ENCODE measurements at regions not wholly inside any gene's neighbourhood (a gene's known extent, or its start where the extent isn't known, plus 50 kb on each side); places are given as distances from the start of the nearest gene placed in this dataset.

- CTCF ChIA-PET, result no interaction called here
- Histone ChIP-seq H3K36me3 (ENCODE audit: control insufficient read depth in 4 of 4, insufficient read depth in 4 of 4, low read length in 3 of 4) (no peaks in the 10 kb centered on the region), H3K4me3 (ENCODE audit: control insufficient read depth in 1 of 7, extremely low read depth in 1 of 7, insufficient read depth in 4 of 7, low read depth in 2 of 7, low read length in 6 of 7) (no peak overlapping the region), H3K4me1 (ENCODE audit: control extremely low read depth in 1 of 4, control insufficient read depth in 4 of 4, insufficient read depth in 4 of 4, low read length in 3 of 4) (no peaks in the 10 kb centered on the region), H3K9me3 (ENCODE audit: control extremely low read depth in 1 of 5, control insufficient read depth in 4 of 5, insufficient read depth in 2 of 5, low read depth in 1 of 5, low read length in 4 of 5) (no peaks in the 10 kb centered on the region), H3K27ac (ENCODE audit: insufficient read depth in 1 of 2, low read depth in 1 of 2, low read length in 2 of 2, poor library complexity in 1 of 2, severe bottlenecking in 2 of 2) (no peak overlapping the region), H3K27me3 (replicated peaks in 2 of 5; ENCODE audit: control insufficient read depth in 4 of 5, insufficient read depth in 5 of 5, low read length in 4 of 5) (no peaks in the 10 kb centered on the region)
- POLR2A ChIA-PET, result no interaction called here
- no peak for DNase-seq
- WGBS (ENCODE audit: insufficient coverage), result 98% methylated on average over 5 of the region's 5 CpGs
These were observed 243.9 kb upstream of the KLF4 start for GRCh38 chr9:107733523-107733894.

GRCh38 chr9:107732781-107733522 lies 243.4 kb upstream of the KLF4 start:
- H3K27ac ChIP-seq (ENCODE audit: insufficient read depth in 1 of 2, low read depth in 1 of 2, low read length in 2 of 2, poor library complexity in 1 of 2, severe bottlenecking in 2 of 2), result no peak overlapping the region
- no peaks in the 10 kb centered on the region for H3K4me1 ChIP-seq (ENCODE audit: control extremely low read depth in 1 of 4, control insufficient read depth in 4 of 4, insufficient read depth in 4 of 4, low read length in 3 of 4)
- ChIA-PET POLR2A (no interaction called here), CTCF (no interaction called here)
- no peak overlapping the region for H3K4me3 ChIP-seq (ENCODE audit: control insufficient read depth in 1 of 7, extremely low read depth in 1 of 7, insufficient read depth in 4 of 7, low read depth in 2 of 7, low read length in 6 of 7)
- DNase-seq, result no peak
- H3K9me3 ChIP-seq (ENCODE audit: control extremely low read depth in 1 of 5, control insufficient read depth in 4 of 5, insufficient read depth in 2 of 5, low read depth in 1 of 5, low read length in 4 of 5), result no peaks in the 10 kb centered on the region
- WGBS (ENCODE audit: insufficient coverage), result 91% methylated on average over 6 of the region's 8 CpGs
- no peaks in the 10 kb centered on the region for H3K36me3 ChIP-seq (ENCODE audit: control insufficient read depth in 4 of 4, insufficient read depth in 4 of 4, low read length in 3 of 4)
- no peaks in the 10 kb centered on the region for H3K27me3 ChIP-seq (replicated peaks in 2 of 5; ENCODE audit: control insufficient read depth in 4 of 5, insufficient read depth in 5 of 5, low read length in 4 of 5)

GRCh38 chr9:107731115-107731762 lies 241.7 kb upstream of the KLF4 start:
- Histone ChIP-seq H3K4me3 (ENCODE audit: control insufficient read depth in 1 of 7, extremely low read depth in 1 of 7, insufficient read depth in 4 of 7, low read depth in 2 of 7, low read length in 6 of 7) (no peak overlapping the region), H3K9me3 (ENCODE audit: control extremely low read depth in 1 of 5, control insufficient read depth in 4 of 5, insufficient read depth in 2 of 5, low read depth in 1 of 5, low read length in 4 of 5) (no peaks in the 10 kb centered on the region), H3K27me3 (replicated peaks in 2 of 5; ENCODE audit: control insufficient read depth in 4 of 5, insufficient read depth in 5 of 5, low read length in 4 of 5) (no peaks in the 10 kb centered on the region), H3K4me1 (ENCODE audit: control extremely low read depth in 1 of 4, control insufficient read depth in 4 of 4, insufficient read depth in 4 of 4, low read length in 3 of 4) (no peaks in the 10 kb centered on the region), H3K27ac (ENCODE audit: insufficient read depth in 1 of 2, low read depth in 1 of 2, low read length in 2 of 2, poor library complexity in 1 of 2, severe bottlenecking in 2 of 2) (no peak overlapping the region), H3K36me3 (ENCODE audit: control insufficient read depth in 4 of 4, insufficient read depth in 4 of 4, low read length in 3 of 4) (no peaks in the 10 kb centered on the region)
- POLR2A ChIA-PET, result no interaction called here
- 100% methylated on average over 2 of the region's 6 CpGs for WGBS (ENCODE audit: insufficient coverage)
- CTCF ChIA-PET, result interaction anchor here (1.0 kb wide), 1 partner anchor 18 kb away, joined by 3 read pairs; no protein-coding TSS in a partner anchor
- no peak for DNase-seq

- WGBS (ENCODE audit: insufficient coverage), result 93% methylated on average over 1 of the region's 1 CpG
- H3K4me1 ChIP-seq (ENCODE audit: control extremely low read depth in 1 of 4, control insufficient read depth in 4 of 4, insufficient read depth in 4 of 4, low read length in 3 of 4), result no peaks in the 10 kb centered on the region
- ChIA-PET CTCF (interaction anchor here (0.8 to 1.0 kb wide), 2 partner anchors 11 to 17 kb away, joined by 3 read pairs; no protein-coding TSS in a partner anchor), POLR2A (no interaction called here)
- no peak overlapping the region for H3K27ac ChIP-seq (ENCODE audit: insufficient read depth in 1 of 2, low read depth in 1 of 2, low read length in 2 of 2, poor library complexity in 1 of 2, severe bottlenecking in 2 of 2)
- H3K9me3 ChIP-seq (ENCODE audit: control extremely low read depth in 1 of 5, control insufficient read depth in 4 of 5, insufficient read depth in 2 of 5, low read depth in 1 of 5, low read length in 4 of 5), result no peaks in the 10 kb centered on the region
- no peaks in the 10 kb centered on the region for H3K27me3 ChIP-seq (replicated peaks in 2 of 5; ENCODE audit: control insufficient read depth in 4 of 5, insufficient read depth in 5 of 5, low read length in 4 of 5)
- no peak for DNase-seq
- no peaks in the 10 kb centered on the region for H3K36me3 ChIP-seq (ENCODE audit: control insufficient read depth in 4 of 4, insufficient read depth in 4 of 4, low read length in 3 of 4)
- H3K4me3 ChIP-seq (ENCODE audit: control insufficient read depth in 1 of 7, extremely low read depth in 1 of 7, insufficient read depth in 4 of 7, low read depth in 2 of 7, low read length in 6 of 7), result no peak overlapping the region
These were observed 241.1 kb upstream of the KLF4 start for GRCh38 chr9:107730666-107731065.

GRCh38 chr9:107727086-107727780 lies 237.7 kb upstream of the KLF4 start:
- Histone ChIP-seq H3K4me3 (ENCODE audit: control insufficient read depth in 1 of 7, extremely low read depth in 1 of 7, insufficient read depth in 4 of 7, low read depth in 2 of 7, low read length in 6 of 7) (no peak overlapping the region), H3K9me3 (ENCODE audit: control extremely low read depth in 1 of 5, control insufficient read depth in 4 of 5, insufficient read depth in 2 of 5, low read depth in 1 of 5, low read length in 4 of 5) (peaks cover 0 to 2% (median 0%) of the 10 kb centered on the region in 5 experiments), H3K36me3 (ENCODE audit: control insufficient read depth in 4 of 4, insufficient read depth in 4 of 4, low read length in 3 of 4) (no peaks in the 10 kb centered on the region), H3K27me3 (replicated peaks in 2 of 5; ENCODE audit: control insufficient read depth in 4 of 5, insufficient read depth in 5 of 5, low read length in 4 of 5) (no peaks in the 10 kb centered on the region), H3K27ac (ENCODE audit: insufficient read depth in 1 of 2, low read depth in 1 of 2, low read length in 2 of 2, poor library complexity in 1 of 2, severe bottlenecking in 2 of 2) (no peak overlapping the region), H3K4me1 (ENCODE audit: control extremely low read depth in 1 of 4, control insufficient read depth in 4 of 4, insufficient read depth in 4 of 4, low read length in 3 of 4) (no peaks in the 10 kb centered on the region)
- ChIA-PET POLR2A (interaction anchor here (0.5 kb wide), 1 partner anchor 88 kb away, joined by 3 read pairs; no protein-coding TSS in a partner anchor), CTCF (no interaction called here)
- 91% methylated on average over 4 of the region's 5 CpGs for WGBS (ENCODE audit: insufficient coverage)
- no peak for DNase-seq

GRCh38 chr9:107723015-107723414 lies 233.4 kb upstream of the KLF4 start:
- Histone ChIP-seq H3K4me1 (ENCODE audit: control extremely low read depth in 1 of 4, control insufficient read depth in 4 of 4, insufficient read depth in 4 of 4, low read length in 3 of 4) (peaks cover 0 to 3% (median 2%) of the 10 kb centered on the region in 4 experiments), H3K9me3 (ENCODE audit: control extremely low read depth in 1 of 5, control insufficient read depth in 4 of 5, insufficient read depth in 2 of 5, low read depth in 1 of 5, low read length in 4 of 5) (peaks cover 0 to 2% (median 0%) of the 10 kb centered on the region in 5 experiments), H3K27me3 (replicated peaks in 2 of 5; ENCODE audit: control insufficient read depth in 4 of 5, insufficient read depth in 5 of 5, low read length in 4 of 5) (no peaks in the 10 kb centered on the region), H3K4me3 (ENCODE audit: control insufficient read depth in 1 of 7, extremely low read depth in 1 of 7, insufficient read depth in 4 of 7, low read depth in 2 of 7, low read length in 6 of 7) (no peak overlapping the region), H3K27ac (ENCODE audit: insufficient read depth in 1 of 2, low read depth in 1 of 2, low read length in 2 of 2, poor library complexity in 1 of 2, severe bottlenecking in 2 of 2) (no peak overlapping the region), H3K36me3 (ENCODE audit: control insufficient read depth in 4 of 4, insufficient read depth in 4 of 4, low read length in 3 of 4) (no peaks in the 10 kb centered on the region)
- POLR2A ChIA-PET, result no interaction called here
- CTCF ChIA-PET, result no interaction called here
- no peak for DNase-seq
- whole genome bisulfite sequencing (ENCODE audit: insufficient coverage), result 100% methylated on average over 1 of the region's 4 CpGs

Data from common myeloid progenitor, CD34-positive (primary cell).